NB4 (cell line): ENCODE measurements at regions not wholly inside any gene's neighbourhood (a gene's known extent, or its start where the extent isn't known, plus 50 kb on each side); places are given as distances from the start of the nearest gene placed in this dataset.
"Not testable (repeated sequence)": the region's sequence is repeated elsewhere in the genome, so short reads cannot be mapped to it uniquely, and the experiment has no call there.

Source experiments
- DNase-seq: peaks from one replicate; pipeline ENCODE4 v3.0.0; 2010; ENCODE audit warnings: low read depth
- H3K4me3 ChIP-seq: one replicate; pipeline ENCODE4 v1.5.1; 2011; ENCODE audit warnings: mild to moderate bottlenecking, low read depth, low read length, moderate library complexity
- CTCF ChIP-seq: IDR thresholded peaks from one replicate; pipeline ENCODE4 v1.5.1; 2012; ENCODE audit warnings: low read depth, low read length
- MAX ChIP-seq: IDR thresholded peaks from 2 replicates; pipeline ENCODE4 v1.6.1; 2011; ENCODE audit warnings: low read depth, low read length
- MYC ChIP-seq: IDR thresholded peaks from 2 replicates; pipeline ENCODE4 v1.6.1; 2011; ENCODE audit warnings: low read depth, low read length
- POLR2A ChIP-seq: IDR thresholded peaks from 2 replicates; pipeline ENCODE4 v1.6.1; 2011; ENCODE audit warnings: mild to moderate bottlenecking; ENCODE audit not compliant: insufficient read length; ENCODE audit errors: extremely low read depth

GRCh38 chr2:84238907-84239306 lies 220.2 kb downstream of the SUCLG1 start:
- no peak overlapping the region for H3K4me3 ChIP-seq
- DNase-seq, result no peak
- no peak for TF ChIP-seq MAX
- no peak for TF ChIP-seq CTCF
- no peak for TF ChIP-seq MYC
- TF ChIP-seq POLR2A, result no peak

GRCh38 chr2:84236288-84236687 lies 222.8 kb downstream of the SUCLG1 start:
- TF ChIP-seq CTCF (no peak), MYC (no peak), POLR2A (no peak), MAX (no peak)
- H3K4me3 ChIP-seq, result no peak overlapping the region
- no peak for DNase-seq

GRCh38 chr2:84234103-84234502 lies 225.0 kb downstream of the SUCLG1 start:
- no peak overlapping the region for H3K4me3 ChIP-seq
- no peak for DNase-seq
- TF ChIP-seq CTCF (no peak), MYC (no peak), MAX (no peak), POLR2A (no peak)

- no peak for DNase-seq
- H3K4me3 ChIP-seq, result no peak overlapping the region
- TF ChIP-seq MYC, result no peak
- no peak for TF ChIP-seq MAX
- no peak for TF ChIP-seq CTCF
- TF ChIP-seq POLR2A, result no peak
Measured at GRCh38 chr2:84231478-84231877, 227.6 kb downstream of the SUCLG1 start.

GRCh38 chr2:84224121-84224520 lies 235.0 kb downstream of the SUCLG1 start:
- H3K4me3 ChIP-seq, result no peak overlapping the region
- TF ChIP-seq POLR2A (no peak), MAX (no peak)
- DNase-seq, result no peak

- H3K4me3 ChIP-seq, result no peak overlapping the region
- TF ChIP-seq POLR2A (no peak), MAX (no peak), CTCF (no peak), MYC (no peak)
- no peak for DNase-seq
Measured at GRCh38 chr2:84223191-84223590, 235.9 kb downstream of the SUCLG1 start.

- DNase-seq, H3K4me3 ChIP-seq: not testable (repeated sequence)
Measured at GRCh38 chr2:84221102-84221501, 238.0 kb downstream of the SUCLG1 start.
